ENCODE measurements at regions not wholly inside any gene's neighbourhood (a gene's known extent, or its start where the extent isn't known, plus 50 kb on each side); places are given as distances from the start of the nearest gene placed in this dataset.

GRCh38 chr1:199808110-199808870 lies 219.2 kb upstream of the NR5A2 start:
- TF ChIP-seq CTCF (IDR thresholded peaks at IDR 0.05), result no peak
- Histone ChIP-seq H3K4me3 (no peak overlapping the region), H3K27me3 (replicated peaks; ENCODE audit: insufficient read depth) (no peaks in the 10 kb centered on the region), H3K36me3 (no peaks in the 10 kb centered on the region), H3K27ac (no peak overlapping the region), H3K9me3 (no peaks in the 10 kb centered on the region), H3K4me1 (ENCODE audit: control insufficient read depth in 1 of 2, low read depth in 2 of 2) (no peaks in the 10 kb centered on the region)
- DNase-seq (ENCODE audit: low spot score) (no peak), ATAC-seq (ENCODE audit: insufficient number of reproducible peaks, low FRiP score, low read depth) (no peak)

- ATAC-seq (ENCODE audit: insufficient number of reproducible peaks, low FRiP score, low read depth) (no peak), DNase-seq (ENCODE audit: low spot score) (no peak)
- Histone ChIP-seq H3K4me1 (ENCODE audit: control insufficient read depth in 1 of 2, low read depth in 2 of 2) (no peaks in the 10 kb centered on the region), H3K27ac (no peak overlapping the region), H3K36me3 (no peaks in the 10 kb centered on the region), H3K4me3 (no peak overlapping the region), H3K9me3 (no peaks in the 10 kb centered on the region), H3K27me3 (replicated peaks; ENCODE audit: insufficient read depth) (no peaks in the 10 kb centered on the region)
- TF ChIP-seq CTCF (IDR thresholded peaks at IDR 0.05), result no peak
These were observed 218.2 kb upstream of the NR5A2 start for GRCh38 chr1:199809311-199809710.

- no peak for DNase-seq (ENCODE audit: low spot score)
- no peak for TF ChIP-seq CTCF (IDR thresholded peaks at IDR 0.05)
- no peak for ATAC-seq (ENCODE audit: insufficient number of reproducible peaks, low FRiP score, low read depth)
- H3K4me3 ChIP-seq, result no peak overlapping the region
- no peaks in the 10 kb centered on the region for H3K9me3 ChIP-seq
- no peaks in the 10 kb centered on the region for H3K4me1 ChIP-seq (ENCODE audit: control insufficient read depth in 1 of 2, low read depth in 2 of 2)
- H3K27ac ChIP-seq, result no peak overlapping the region
- no peaks in the 10 kb centered on the region for H3K27me3 ChIP-seq (replicated peaks; ENCODE audit: insufficient read depth)
- H3K36me3 ChIP-seq, result no peaks in the 10 kb centered on the region
These were observed 216.3 kb upstream of the NR5A2 start for GRCh38 chr1:199811163-199811562.

GRCh38 chr1:199813198-199813597 lies 214.3 kb upstream of the NR5A2 start:
- Histone ChIP-seq H3K36me3 (no peaks in the 10 kb centered on the region), H3K4me3 (no peak overlapping the region), H3K9me3 (no peaks in the 10 kb centered on the region), H3K27ac (no peak overlapping the region), H3K27me3 (replicated peaks; ENCODE audit: insufficient read depth) (no peaks in the 10 kb centered on the region), H3K4me1 (ENCODE audit: control insufficient read depth in 1 of 2, low read depth in 2 of 2) (no peaks in the 10 kb centered on the region)
- TF ChIP-seq CTCF (IDR thresholded peaks at IDR 0.05), result no peak
- no peak for ATAC-seq (ENCODE audit: insufficient number of reproducible peaks, low FRiP score, low read depth)
- DNase-seq (ENCODE audit: low spot score), result no peak

GRCh38 chr1:199815947-199816346 lies 211.6 kb upstream of the NR5A2 start:
- Histone ChIP-seq H3K9me3 (no peaks in the 10 kb centered on the region), H3K4me1 (ENCODE audit: control insufficient read depth in 1 of 2, low read depth in 2 of 2) (no peaks in the 10 kb centered on the region), H3K4me3 (no peak overlapping the region), H3K36me3 (no peaks in the 10 kb centered on the region), H3K27ac (no peak overlapping the region), H3K27me3 (replicated peaks; ENCODE audit: insufficient read depth) (no peaks in the 10 kb centered on the region)
- ATAC-seq (ENCODE audit: insufficient number of reproducible peaks, low FRiP score, low read depth), result no peak
- TF ChIP-seq CTCF (IDR thresholded peaks at IDR 0.05), result no peak
- no peak for DNase-seq (ENCODE audit: low spot score)

Data from thoracic aorta (tissue), 2 donors.